Trophoblast cell (in vitro differentiated cells and primary cell): ENCODE measurements at regions not wholly inside any gene's neighbourhood (a gene's known extent, or its start where the extent isn't known, plus 50 kb on each side); places are given as distances from the start of the nearest gene placed in this dataset.
A peak's percentile ranks its signal among the peaks of the same experiment; 100 is the strongest.

Experiments used
- DNase-seq, 2 donors: peaks; one replicate each; pipeline ENCODE4 v3.0.0-alpha.2; 2016
- H2AFZ ChIP-seq: 2 replicates; pipeline ENCODE4 v1.6.1; 2013; ENCODE audit warnings: low read length, moderate library complexity, mild to moderate bottlenecking; ENCODE audit not compliant: insufficient read depth, poor library complexity
- H2AK5ac ChIP-seq: 2 replicates; pipeline ENCODE4 v1.6.1; 2013; ENCODE audit warnings: mild to moderate bottlenecking, low read length
- H2BK120ac ChIP-seq: 2 replicates; pipeline ENCODE4 v1.6.1; 2013; ENCODE audit warnings: low read length, mild to moderate bottlenecking, moderate library complexity; ENCODE audit not compliant: insufficient read depth, poor library complexity
- H2BK12ac ChIP-seq: 2 replicates; pipeline ENCODE4 v1.6.1; 2013; ENCODE audit warnings: mild to moderate bottlenecking, low read length, moderate library complexity
- H2BK5ac ChIP-seq: 2 replicates; pipeline ENCODE4 v1.6.1; 2013; ENCODE audit warnings: low read length, low read depth, moderate library complexity, mild to moderate bottlenecking; ENCODE audit not compliant: poor library complexity
- H3K14ac ChIP-seq: 2 replicates; pipeline ENCODE4 v1.6.1; 2013; ENCODE audit warnings: mild to moderate bottlenecking, low read length
- H3K18ac ChIP-seq: 2 replicates; pipeline ENCODE4 v1.6.1; 2013; ENCODE audit warnings: mild to moderate bottlenecking, low read length
- H3K23ac ChIP-seq: 2 replicates; pipeline ENCODE4 v1.6.1; 2013; ENCODE audit warnings: low read length
- H3K27ac ChIP-seq: 2 replicates; pipeline ENCODE4 v1.5.1; 2013; ENCODE audit warnings: low read depth, mild to moderate bottlenecking, inconsistent platforms, low read length, moderate library complexity
- H3K27me3 ChIP-seq: 2 replicates; pipeline ENCODE4 v1.6.1; 2013; ENCODE audit warnings: inconsistent platforms, mild to moderate bottlenecking, low read length, moderate library complexity; ENCODE audit not compliant: insufficient read depth
- H3K36me3 ChIP-seq, 2 experiments: 1 replicate in 1 of 2; 2 replicates in 1 of 2; pipeline ENCODE4 v1.6.1; 2013; ENCODE audit warnings: low read length in 2 of 2, mild to moderate bottlenecking in 2 of 2, moderate library complexity in 1 of 2; ENCODE audit not compliant: insufficient read depth in 2 of 2, control insufficient read depth in 1 of 2
- H3K4ac ChIP-seq: 2 replicates; pipeline ENCODE4 v1.6.1; 2013; ENCODE audit warnings: low read depth, mild to moderate bottlenecking, low read length, moderate library complexity
- H3K4me1 ChIP-seq, 2 experiments: 1 replicate in 1 of 2; 2 replicates in 1 of 2; pipeline ENCODE4 v1.6.1; 2013; ENCODE audit warnings: low read length in 2 of 2, mild to moderate bottlenecking in 2 of 2, moderate library complexity in 1 of 2; ENCODE audit not compliant: insufficient read depth in 2 of 2, control insufficient read depth in 1 of 2
- H3K4me2 ChIP-seq: 2 replicates; pipeline ENCODE4 v1.6.1; 2013; ENCODE audit warnings: inconsistent platforms, mild to moderate bottlenecking, low read length, moderate library complexity
- H3K4me3 ChIP-seq: 2 replicates; pipeline ENCODE4 v1.5.1; 2013; ENCODE audit warnings: mild to moderate bottlenecking, low read depth, low read length, inconsistent platforms
- H3K79me1 ChIP-seq: one replicate; pipeline ENCODE4 v1.6.1; 2013; ENCODE audit warnings: low read length
- H3K79me2 ChIP-seq: 2 replicates; pipeline ENCODE4 v1.6.1; 2013; ENCODE audit warnings: low read length, mild to moderate bottlenecking; ENCODE audit not compliant: control insufficient read depth, insufficient read depth, poor library complexity
- H3K9ac ChIP-seq: 2 replicates; pipeline ENCODE4 v1.6.1; 2013; ENCODE audit warnings: mild to moderate bottlenecking, low read length
- H3K9me3 ChIP-seq: 2 replicates; pipeline ENCODE4 v1.6.1; 2013; ENCODE audit warnings: low read depth, mild to moderate bottlenecking, control low read depth, inconsistent platforms, low read length; ENCODE audit not compliant: insufficient read depth
- H4K12ac ChIP-seq: 2 replicates; pipeline ENCODE4 v1.6.1; 2013; ENCODE audit warnings: low read depth, mild to moderate bottlenecking, low read length, moderate library complexity
- H4K8ac ChIP-seq: 2 replicates; pipeline ENCODE4 v1.6.1; 2013; ENCODE audit warnings: low read depth, mild to moderate bottlenecking, low read length, moderate library complexity
- H4K91ac ChIP-seq: one replicate; pipeline ENCODE4 v1.6.1; 2013; ENCODE audit warnings: low read depth, mild to moderate bottlenecking, low read length, moderate library complexity
- WGBS: extraction: QIAGEN DNeasy Blood & Tissue Kit; methylation state at CpG from one replicate; pipeline ENCODE4 v1.1.7; 2013; ENCODE audit warnings: missing lambda C conversion rate; ENCODE audit not compliant: insufficient read length, insufficient coverage; ENCODE audit errors: extremely low coverage; 5-methylcytosine and 5-hydroxymethylcytosine counted together

DNA sequence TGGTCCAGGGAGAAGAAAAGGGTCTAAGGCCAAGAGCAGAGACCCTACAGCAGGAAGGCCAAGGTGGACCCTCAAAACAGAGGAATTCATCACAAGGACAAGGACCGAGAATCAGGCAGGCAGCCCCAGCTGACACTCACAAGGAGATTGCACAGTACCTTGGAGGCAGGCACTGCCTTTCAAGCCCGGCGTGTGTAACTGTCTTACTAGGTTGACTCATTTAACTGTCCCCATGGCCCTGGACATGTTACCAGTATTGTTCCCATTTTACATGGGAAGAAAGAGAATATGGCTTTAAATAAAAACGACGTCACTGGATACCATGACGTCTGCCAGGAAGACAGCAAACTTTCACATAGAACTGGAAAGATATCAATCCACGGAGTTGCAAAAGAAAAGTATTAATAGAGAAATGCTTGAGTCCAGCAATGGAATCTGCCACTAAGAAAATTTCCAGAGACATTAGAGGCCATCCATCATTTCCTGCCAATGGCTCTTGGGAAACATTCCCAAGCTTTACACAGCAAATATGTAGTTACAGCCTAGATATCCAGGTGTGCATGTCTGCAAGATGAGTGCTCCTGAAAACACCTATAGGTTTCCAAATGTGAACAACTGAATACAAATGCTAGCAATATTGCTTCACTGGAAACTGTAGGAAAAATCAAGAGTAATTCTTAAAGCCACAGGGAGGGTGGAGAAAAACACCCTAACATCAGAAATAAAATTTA lies 111.5 kb upstream of the RPS6KA2 start:
- no peak overlapping the region for H3K14ac ChIP-seq
- H2AFZ ChIP-seq, result no peak overlapping the region
- H3K4me1 ChIP-seq, result peaks cover 10 to 19% of the 10 kb centered on the region in 2 experiments
- DNase-seq, result peak in 1 of 2 donors; percentile 18
- peak overlapping the region; percentile 1 for H2BK120ac ChIP-seq
- H3K27ac ChIP-seq, result peak overlapping the region; percentile 61
- peak overlapping the region; percentile 60 for H4K91ac ChIP-seq
- no peak overlapping the region for H3K4me2 ChIP-seq
- H4K12ac ChIP-seq, result no peak overlapping the region
- no peaks in the 10 kb centered on the region for H3K27me3 ChIP-seq
- no peaks in the 10 kb centered on the region for H3K9me3 ChIP-seq
- H3K4me3 ChIP-seq, result no peak overlapping the region
- H3K79me2 ChIP-seq, result no peaks in the 10 kb centered on the region
- no peak overlapping the region for H3K18ac ChIP-seq
- H3K36me3 ChIP-seq, result no peaks in the 10 kb centered on the region
- no peak overlapping the region for H3K4ac ChIP-seq
- no peak overlapping the region for H2AK5ac ChIP-seq
- no peak overlapping the region for H3K9ac ChIP-seq
- peak overlapping the region; percentile 92 for H2BK5ac ChIP-seq
- peak overlapping the region; percentile 41 for H2BK12ac ChIP-seq
- peaks cover 9% of the 10 kb centered on the region for H3K79me1 ChIP-seq
- no peak overlapping the region for H3K23ac ChIP-seq
- WGBS, result no CpG with 5 or more reads among the region's 7 CpGs
- H4K8ac ChIP-seq, result no peak overlapping the region

DNA sequence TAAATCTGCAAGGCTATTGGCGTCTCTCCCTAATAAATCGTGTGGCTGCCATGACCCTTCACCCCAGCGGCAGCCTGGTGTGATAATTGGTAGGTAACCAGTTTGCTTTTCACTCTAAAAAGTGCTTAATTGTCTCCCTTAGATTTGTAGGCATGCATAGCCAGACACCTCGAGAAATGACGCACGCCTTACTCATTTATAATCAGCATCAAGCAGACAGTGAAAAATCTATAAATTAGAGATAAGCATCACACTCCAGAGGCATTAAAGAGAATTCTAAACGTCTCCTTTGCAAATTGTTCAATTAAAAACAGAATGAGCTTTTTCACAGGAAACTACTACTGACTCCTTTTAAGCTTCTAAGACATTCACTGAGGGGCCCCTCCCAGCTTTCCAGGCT lies 110.2 kb upstream of the RPS6KA2 start:
- Histone ChIP-seq H2BK5ac (no peak overlapping the region), H3K23ac (no peak overlapping the region), H3K9me3 (no peaks in the 10 kb centered on the region), H3K4me1 (peaks cover 10 to 16% of the 10 kb centered on the region in 2 experiments), H2BK12ac (no peak overlapping the region), H3K79me1 (peaks cover 9% of the 10 kb centered on the region), H3K18ac (no peak overlapping the region), H2AFZ (no peak overlapping the region), H3K79me2 (no peaks in the 10 kb centered on the region), H3K27me3 (no peaks in the 10 kb centered on the region), H4K12ac (no peak overlapping the region), H2AK5ac (no peak overlapping the region), H3K14ac (no peak overlapping the region), H3K9ac (no peak overlapping the region), H2BK120ac (no peak overlapping the region), H3K4me2 (no peak overlapping the region), H4K8ac (no peak overlapping the region), H4K91ac (no peak overlapping the region), H3K4ac (no peak overlapping the region), H3K4me3 (no peak overlapping the region), H3K36me3 (no peaks in the 10 kb centered on the region), H3K27ac (no peak overlapping the region)
- no peak for DNase-seq
- no CpG with 5 or more reads among the region's 7 CpGs for WGBS

DNA sequence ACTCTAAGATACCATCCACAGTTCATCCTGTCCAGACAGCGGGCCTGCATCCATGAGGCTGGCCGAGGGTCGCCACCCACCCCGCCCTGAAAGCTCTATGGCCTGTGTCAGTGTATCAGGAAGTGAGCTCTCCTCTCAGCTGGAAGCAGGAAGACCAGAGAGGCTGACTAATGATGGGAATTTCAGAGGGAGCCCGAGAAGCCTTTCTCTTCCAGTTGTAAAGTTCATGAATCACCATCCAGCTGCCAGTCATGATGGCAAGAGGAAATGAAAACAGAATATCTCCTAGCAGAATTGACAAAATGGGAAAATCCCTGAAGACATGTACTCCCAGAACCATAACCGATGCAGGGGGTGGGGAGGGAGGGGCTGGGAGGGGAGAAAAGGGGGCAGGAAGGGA lies 109.6 kb upstream of the RPS6KA2 start:
- H2BK120ac ChIP-seq, result no peak overlapping the region
- H2BK5ac ChIP-seq, result no peak overlapping the region
- H3K27me3 ChIP-seq, result no peaks in the 10 kb centered on the region
- no peak overlapping the region for H4K91ac ChIP-seq
- no peak overlapping the region for H3K18ac ChIP-seq
- H2AFZ ChIP-seq, result no peak overlapping the region
- WGBS, result no CpG with 5 or more reads among the region's 6 CpGs
- DNase-seq, result no peak
- no peak overlapping the region for H2AK5ac ChIP-seq
- H3K9ac ChIP-seq, result no peak overlapping the region
- no peaks in the 10 kb centered on the region for H3K36me3 ChIP-seq
- no peaks in the 10 kb centered on the region for H3K79me2 ChIP-seq
- peaks cover 9% of the 10 kb centered on the region for H3K79me1 ChIP-seq
- no peak overlapping the region for H2BK12ac ChIP-seq
- H4K8ac ChIP-seq, result no peak overlapping the region
- no peak overlapping the region for H3K27ac ChIP-seq
- peaks cover 10 to 16% of the 10 kb centered on the region in 2 experiments for H3K4me1 ChIP-seq
- no peak overlapping the region for H4K12ac ChIP-seq
- H3K4ac ChIP-seq, result no peak overlapping the region
- no peak overlapping the region for H3K14ac ChIP-seq
- no peak overlapping the region for H3K4me3 ChIP-seq
- H3K9me3 ChIP-seq, result no peaks in the 10 kb centered on the region
- no peak overlapping the region for H3K4me2 ChIP-seq
- no peak overlapping the region for H3K23ac ChIP-seq

DNA sequence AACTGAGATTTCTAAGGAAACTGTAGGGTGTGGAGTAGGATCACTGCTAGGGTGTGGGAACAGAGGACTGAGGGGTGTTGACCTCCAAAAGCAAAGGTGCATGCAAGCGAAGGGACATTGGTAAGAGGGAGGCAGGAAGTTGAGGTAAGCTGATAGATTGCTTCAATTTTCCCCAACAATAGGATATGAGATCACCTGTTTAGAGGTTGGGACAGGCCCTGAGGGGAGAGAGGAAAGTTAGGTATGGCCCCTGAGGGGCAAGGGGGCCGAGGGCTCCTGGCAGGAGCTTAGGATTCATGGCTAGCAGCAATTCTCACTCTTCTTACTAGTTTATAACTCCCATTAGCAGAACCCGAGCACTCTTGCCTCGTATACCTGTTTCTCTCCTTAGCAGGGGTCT lies 106.8 kb upstream of the RPS6KA2 start:
- no peak overlapping the region for H3K14ac ChIP-seq
- no peaks in the 10 kb centered on the region for H3K79me2 ChIP-seq
- H3K4me3 ChIP-seq, result no peak overlapping the region
- WGBS, result no CpG with 5 or more reads among the region's 4 CpGs
- H3K4me1 ChIP-seq, result peaks cover 5 to 12% of the 10 kb centered on the region in 2 experiments
- no peak overlapping the region for H4K91ac ChIP-seq
- H2BK120ac ChIP-seq, result no peak overlapping the region
- H3K4ac ChIP-seq, result no peak overlapping the region
- H2AFZ ChIP-seq, result no peak overlapping the region
- no peak overlapping the region for H2AK5ac ChIP-seq
- H3K27me3 ChIP-seq, result no peaks in the 10 kb centered on the region
- no peak overlapping the region for H3K18ac ChIP-seq
- no peaks in the 10 kb centered on the region for H3K36me3 ChIP-seq
- H2BK5ac ChIP-seq, result no peak overlapping the region
- no peak for DNase-seq
- no peak overlapping the region for H3K23ac ChIP-seq
- H3K9ac ChIP-seq, result no peak overlapping the region
- no peak overlapping the region for H2BK12ac ChIP-seq
- no peak overlapping the region for H3K27ac ChIP-seq
- no peak overlapping the region for H3K4me2 ChIP-seq
- H4K12ac ChIP-seq, result no peak overlapping the region
- peaks cover 2% of the 10 kb centered on the region for H3K9me3 ChIP-seq
- no peak overlapping the region for H4K8ac ChIP-seq
- H3K79me1 ChIP-seq, result peaks cover 2% of the 10 kb centered on the region
